GM23248 (cell line): ENCODE measurements at regions not wholly inside any gene's neighbourhood (a gene's known extent, or its start where the extent isn't known, plus 50 kb on each side); places are given as distances from the start of the nearest gene placed in this dataset.

Source experiments
- DNase-seq: peaks from one replicate; pipeline ENCODE4 v3.0.0-alpha.2; 2015
- H2AFZ ChIP-seq: fragments of 200-600 bp; sonication (generic); 2 replicates; pipeline ENCODE4 v1.6.1; 2016; ENCODE audit warnings: antibody characterized with exemption
- H3F3A ChIP-seq: fragments of 200-600 bp; sonication (generic); 2 replicates; pipeline ENCODE4 v1.6.1; 2016; ENCODE audit warnings: mild to moderate bottlenecking, antibody characterized with exemption, mixed run types; ENCODE audit not compliant: insufficient read depth
- H3K27ac ChIP-seq: fragments of 200-600 bp; sonication (generic); 2 replicates; pipeline ENCODE4 v1.5.1; 2016; ENCODE audit warnings: mild to moderate bottlenecking
- H3K27me3 ChIP-seq: fragments of 200-600 bp; sonication (generic); replicated peaks from 2 replicates; pipeline ENCODE4 v1.6.1; 2016; ENCODE audit warnings: mild to moderate bottlenecking; ENCODE audit not compliant: insufficient read depth
- H3K36me3 ChIP-seq: fragments of 200-600 bp; sonication (generic); 2 replicates; pipeline ENCODE4 v1.6.1; 2016; ENCODE audit warnings: low read depth, mild to moderate bottlenecking
- H3K4me1 ChIP-seq: fragments of 200-600 bp; sonication (generic); 2 replicates; pipeline ENCODE4 v1.6.1; 2016; ENCODE audit warnings: mild to moderate bottlenecking; ENCODE audit not compliant: insufficient read depth
- H3K4me2 ChIP-seq: fragments of 200-600 bp; sonication (generic); one replicate; pipeline ENCODE4 v1.6.1; 2016; ENCODE audit warnings: mild to moderate bottlenecking; ENCODE audit not compliant: unreplicated experiment
- H3K4me3 ChIP-seq: fragments of 200-600 bp; sonication (generic); 2 replicates; pipeline ENCODE4 v1.5.1; 2016; ENCODE audit warnings: mild to moderate bottlenecking
- H3K79me2 ChIP-seq: fragments of 200-600 bp; sonication (generic); 2 replicates; pipeline ENCODE4 v1.6.1; 2016; ENCODE audit warnings: mild to moderate bottlenecking; ENCODE audit not compliant: insufficient read depth
- H3K9ac ChIP-seq: fragments of 200-600 bp; sonication (generic); 2 replicates; pipeline ENCODE4 v1.6.1; 2016; ENCODE audit warnings: mild to moderate bottlenecking
- H3K9me2 ChIP-seq: fragments of 200-600 bp; sonication (generic); 2 replicates; pipeline ENCODE4 v1.6.1; 2016; ENCODE audit warnings: mixed run types, mild to moderate bottlenecking, moderate library complexity; ENCODE audit not compliant: insufficient read depth
- H3K9me3 ChIP-seq: fragments of 200-600 bp; sonication (generic); one replicate; pipeline ENCODE4 v1.6.1; 2017; ENCODE audit warnings: low read depth
- H4K20me1 ChIP-seq: fragments of 200-600 bp; sonication (generic); 2 replicates; pipeline ENCODE4 v1.6.0; 2016; ENCODE audit not compliant: insufficient read depth
- EZH2 ChIP-seq: fragments of 200-600 bp; sonication (generic); IDR thresholded peaks from 2 replicates; pipeline ENCODE4 v1.6.1; 2018; ENCODE audit warnings: antibody characterized with exemption, mild to moderate bottlenecking; ENCODE audit not compliant: insufficient read depth, poor library complexity, severe bottlenecking
- EZH2phosphoT487 ChIP-seq: fragments of 200-600 bp; sonication (generic); IDR thresholded peaks from 2 replicates; pipeline ENCODE4 v1.6.1; 2018; ENCODE audit warnings: antibody characterized with exemption, moderate library complexity, mild to moderate bottlenecking, low read depth; ENCODE audit not compliant: insufficient read depth
- WGBS, 2 experiments: methylation state at CpG; one replicate each; pipeline ENCODE4 v1.1.6; 2015 to 2017; ENCODE audit warnings: low lambda C conversion rate in 2 of 2, low coverage in 1 of 2; ENCODE audit errors: missing lambda C conversion rate in 2 of 2; 5-methylcytosine and 5-hydroxymethylcytosine counted together
- in situ Hi-C: fragments of 300-500 bp; cut with MboI; formaldehyde crosslinking; loops from 2 replicates; pipeline ENCODE4 v1.15.0; 2020

- no peak overlapping the region for H2AFZ ChIP-seq
- in situ Hi-C loops, result loop anchor here (25.0 kb wide), 1 partner anchor 258 kb away; the partner anchor contains the start of gene KLF4
- H3K9ac ChIP-seq, result no peak overlapping the region
- H3K4me2 ChIP-seq, result no peak overlapping the region
- no peak for TF ChIP-seq EZH2phosphoT487
- no peak for TF ChIP-seq EZH2
- H3K4me3 ChIP-seq, result no peak overlapping the region
- no peaks in the 10 kb centered on the region for H3K9me2 ChIP-seq
- no peak for DNase-seq
- H3F3A ChIP-seq, result peaks cover 11% of the 10 kb centered on the region
- H3K27ac ChIP-seq, result no peak overlapping the region
- WGBS, 2 experiments, result 96 to 98% methylated on average over 2 of the region's 2 CpGs
- no peaks in the 10 kb centered on the region for H3K27me3 ChIP-seq
- H3K9me3 ChIP-seq, result no peaks in the 10 kb centered on the region
- no peaks in the 10 kb centered on the region for H3K36me3 ChIP-seq
- H3K79me2 ChIP-seq, result no peaks in the 10 kb centered on the region
- H3K4me1 ChIP-seq, result peaks cover 16% of the 10 kb centered on the region
- no peaks in the 10 kb centered on the region for H4K20me1 ChIP-seq
Measured at GRCh38 chr9:107744873-107745272, 255.3 kb upstream of the KLF4 start.

- peaks cover 28% of the 10 kb centered on the region for H3K4me1 ChIP-seq
- no peaks in the 10 kb centered on the region for H3K79me2 ChIP-seq
- 82 to 83% methylated on average over 10 of the region's 10 CpGs for WGBS, 2 experiments
- H3K9ac ChIP-seq, result no peak overlapping the region
- H3K4me2 ChIP-seq, result no peak overlapping the region
- no peaks in the 10 kb centered on the region for H3K27me3 ChIP-seq
- TF ChIP-seq EZH2 (no peak), EZH2phosphoT487 (no peak)
- no peak overlapping the region for H3K4me3 ChIP-seq
- in situ Hi-C loops, result loop anchor here (25.0 kb wide), 1 partner anchor 255 kb away; the partner anchor contains the start of gene KLF4
- no peak for DNase-seq
- H3F3A ChIP-seq, result peaks cover 16% of the 10 kb centered on the region; the same call in 1 of the 2 replicates
- H3K9me2 ChIP-seq, result no peaks in the 10 kb centered on the region
- H3K27ac ChIP-seq, result no peak overlapping the region
- no peaks in the 10 kb centered on the region for H4K20me1 ChIP-seq
- no peak overlapping the region for H2AFZ ChIP-seq
- no peaks in the 10 kb centered on the region for H3K36me3 ChIP-seq
- H3K9me3 ChIP-seq, result no peaks in the 10 kb centered on the region
Measured at GRCh38 chr9:107742531-107743309, 253.2 kb upstream of the KLF4 start.

GRCh38 chr9:107740088-107740980 is 250.8 kb upstream of the KLF4 start:
- no peak for TF ChIP-seq EZH2
- TF ChIP-seq EZH2phosphoT487, result no peak
- no peaks in the 10 kb centered on the region for H3K9me3 ChIP-seq
- in situ Hi-C loops, result loop anchor here (25.0 kb wide), 1 partner anchor 253 kb away; the partner anchor contains the start of gene KLF4
- no peaks in the 10 kb centered on the region for H3K9me2 ChIP-seq
- H4K20me1 ChIP-seq, result no peaks in the 10 kb centered on the region
- H3K36me3 ChIP-seq, result no peaks in the 10 kb centered on the region
- no peak overlapping the region for H2AFZ ChIP-seq
- H3K4me2 ChIP-seq, result no peak overlapping the region
- WGBS, 2 experiments, result 67% methylated on average over 10 of the region's 10 CpGs
- no peaks in the 10 kb centered on the region for H3K79me2 ChIP-seq
- peaks cover 47% of the 10 kb centered on the region for H3K4me1 ChIP-seq
- peaks cover 29% of the 10 kb centered on the region; the same call in 1 of the 2 replicates for H3F3A ChIP-seq
- DNase-seq, result peak; percentile 36
- no peak overlapping the region for H3K27ac ChIP-seq
- H3K4me3 ChIP-seq, result no peak overlapping the region
- H3K9ac ChIP-seq, result no peak overlapping the region
- no peaks in the 10 kb centered on the region for H3K27me3 ChIP-seq

GRCh38 chr9:107739601-107740082 is 250.1 kb upstream of the KLF4 start:
- no peaks in the 10 kb centered on the region for H3K36me3 ChIP-seq
- H3K4me2 ChIP-seq, result no peak overlapping the region
- peak; percentile 75 for DNase-seq
- 20 to 24% methylated on average over 12 of the region's 12 CpGs for WGBS, 2 experiments
- H3K9ac ChIP-seq, result peak overlapping the region; percentile 83
- H3K79me2 ChIP-seq, result no peaks in the 10 kb centered on the region
- in situ Hi-C loops, result loop anchor here (25.0 kb wide), 1 partner anchor 252 kb away; the partner anchor contains the start of gene KLF4
- peak overlapping the region; percentile 53 for H2AFZ ChIP-seq
- peak overlapping the region; percentile 99 for H3K27ac ChIP-seq
- no peaks in the 10 kb centered on the region for H3K9me3 ChIP-seq
- H3K4me3 ChIP-seq, result no peak overlapping the region
- TF ChIP-seq EZH2 (no peak), EZH2phosphoT487 (no peak)
- H3K27me3 ChIP-seq, result no peaks in the 10 kb centered on the region
- H3K9me2 ChIP-seq, result no peaks in the 10 kb centered on the region
- H3K4me1 ChIP-seq, result peaks cover 54% of the 10 kb centered on the region
- H3F3A ChIP-seq, result peaks cover 36% of the 10 kb centered on the region; the same call in 1 of the 2 replicates
- no peaks in the 10 kb centered on the region for H4K20me1 ChIP-seq
